ENCODE measurements at regions not wholly inside any gene's neighbourhood (a gene's known extent, or its start where the extent isn't known, plus 50 kb on each side); places are given as distances from the start of the nearest gene placed in this dataset.
"Not testable (repeated sequence)": the region's sequence is repeated elsewhere in the genome, so short reads cannot be mapped to it uniquely, and the experiment has no call there.

- ChIA-PET RAD21 (ENCODE audit: unreplicated experiment) (no interaction called here), SMC1A (ENCODE audit: uncharacterized antibody, unreplicated experiment) (no interaction called here), CTCF (no interaction called here), POLR2A (interaction anchor here (0.5 kb wide), 1 partner anchor 152 kb away, joined by 4 read pairs; no protein-coding TSS in a partner anchor)
- no peak overlapping the region for H3K9ac ChIP-seq (ENCODE audit: control insufficient read depth, insufficient read depth, low read length)
- WGBS (ENCODE audit: insufficient coverage, insufficient replicate concordance, low lambda C conversion rate, missing lambda C conversion rate) = 7% methylated on average over 5 of the region's 5 CpGs
- H3K36me3 ChIP-seq (ENCODE audit: control insufficient read depth in 2 of 2, insufficient read depth in 2 of 2, low read length in 1 of 2) = no peaks in the 10 kb centered on the region
- H3K4me3 ChIP-seq = no peak overlapping the region
- no peak overlapping the region for H2AFZ ChIP-seq (ENCODE audit: control insufficient read depth, low read depth, low read length)
- H3K27ac ChIP-seq (ENCODE audit: control insufficient read depth, insufficient read depth) = no peak overlapping the region
- intact Hi-C loops (cut with micrococcal nuclease; ENCODE audit: unreplicated experiment) = no loop called here
- H3K4me1 ChIP-seq (ENCODE audit: control insufficient read depth, insufficient read depth, low read length) = no peaks in the 10 kb centered on the region
- ATAC-seq = no peak
- no peak for FAIRE-seq
- H3K4me2 ChIP-seq (ENCODE audit: control insufficient read depth, insufficient read depth) = no peak overlapping the region
- in situ Hi-C loops (cut with MboI) = no loop called here
- H4K20me1 ChIP-seq (ENCODE audit: control insufficient read depth, insufficient read depth) = no peaks in the 10 kb centered on the region
- no peak for DNase-seq (ENCODE audit: low read depth, low spot score)
- H3K79me2 ChIP-seq (ENCODE audit: control insufficient read depth, insufficient read depth, low read length) = no peaks in the 10 kb centered on the region
- no peaks in the 10 kb centered on the region for H3K9me3 ChIP-seq (replicated peaks; ENCODE audit: control insufficient read depth, insufficient read depth, low read length)
- no peaks in the 10 kb centered on the region; a peak in 2 of 4 replicates for H3K27me3 ChIP-seq (replicated peaks in 1 of 2; ENCODE audit: control insufficient read depth in 2 of 2, insufficient read depth in 2 of 2, low read length in 1 of 2)
- no peak for TF ChIP-seq ATF2 (IDR thresholded peaks at IDR 0.05; ENCODE audit: low read length)
- no peak for TF ChIP-seq RFX5 (IDR thresholded peaks at IDR 0.05; ENCODE audit: low read depth, low read length)
- TF ChIP-seq FOS (IDR thresholded peaks at IDR 0.05; ENCODE audit: borderline replicate concordance, extremely low read depth, insufficient read length) = no peak
- TF ChIP-seq ZNF207 (IDR thresholded peaks at IDR 0.05; ENCODE audit: borderline replicate concordance) = no peak
- TF ChIP-seq TCF7 (IDR thresholded peaks at IDR 0.05; ENCODE audit: borderline replicate concordance) = no peak
- no peak for TF ChIP-seq PML (IDR thresholded peaks at IDR 0.05; ENCODE audit: low read length)
- TF ChIP-seq MLLT1 (IDR thresholded peaks at IDR 0.05) = no peak
- TF ChIP-seq CREM (IDR thresholded peaks at IDR 0.05; ENCODE audit: low read depth) = no peak
- no peak for TF ChIP-seq MTA3 (IDR thresholded peaks at IDR 0.05; ENCODE audit: borderline replicate concordance, low read length)
- BruUV-seq (replicated peaks) = no TSS peak
Measured at GRCh38 chr20:48214601-48215000, 429.3 kb upstream of the SULF2 start.

- CTCF ChIA-PET; DNase-seq (ENCODE audit: low read depth, low spot score); H3K36me3 ChIP-seq (ENCODE audit: control insufficient read depth in 2 of 2, insufficient read depth in 2 of 2, low read length in 1 of 2); H3K9ac ChIP-seq (ENCODE audit: control insufficient read depth, insufficient read depth, low read length); H3K9me3 ChIP-seq (replicated peaks; ENCODE audit: control insufficient read depth, insufficient read depth, low read length); H4K20me1 ChIP-seq (ENCODE audit: control insufficient read depth, insufficient read depth); RAD21 ChIA-PET (ENCODE audit: unreplicated experiment); H3K79me2 ChIP-seq (ENCODE audit: control insufficient read depth, insufficient read depth, low read length); FAIRE-seq; H3K4me1 ChIP-seq (ENCODE audit: control insufficient read depth, insufficient read depth, low read length); intact Hi-C loops (cut with micrococcal nuclease; ENCODE audit: unreplicated experiment); H3K4me2 ChIP-seq (ENCODE audit: control insufficient read depth, insufficient read depth); H3K27ac ChIP-seq (ENCODE audit: control insufficient read depth, insufficient read depth); POLR2A ChIA-PET; ATAC-seq; H3K4me3 ChIP-seq; H2AFZ ChIP-seq (ENCODE audit: control insufficient read depth, low read depth, low read length); H3K27me3 ChIP-seq (replicated peaks in 1 of 2; ENCODE audit: control insufficient read depth in 2 of 2, insufficient read depth in 2 of 2, low read length in 1 of 2); SMC1A ChIA-PET (ENCODE audit: uncharacterized antibody, unreplicated experiment); in situ Hi-C loops (cut with MboI); BruUV-seq (replicated peaks): not testable (repeated sequence)
- 27% methylated on average over 12 of the region's 12 CpGs for WGBS (ENCODE audit: insufficient coverage, insufficient replicate concordance, low lambda C conversion rate, missing lambda C conversion rate)
Measured at GRCh38 chr20:48213635-48214034, 428.4 kb upstream of the SULF2 start.
